Loucy (cell line): ENCODE measurements at regions not wholly inside any gene's neighbourhood (a gene's known extent, or its start where the extent isn't known, plus 50 kb on each side); places are given as distances from the start of the nearest gene placed in this dataset.
"Not testable (repeated sequence)": the region's sequence is repeated elsewhere in the genome, so short reads cannot be mapped to it uniquely, and the experiment has no call there.

ENCODE experiments used
- H2AFZ ChIP-seq: fragments of 200-600 bp; sonication (generic); 2 replicates; pipeline ENCODE4 v1.6.0; 2016; ENCODE audit warnings: antibody characterized with exemption, mild to moderate bottlenecking, low read length, moderate library complexity
- H3F3A ChIP-seq: fragments of 200-600 bp; 2 replicates; pipeline ENCODE4 v1.6.0; 2016; ENCODE audit warnings: antibody characterized with exemption, low read depth, mild to moderate bottlenecking
- H3K27me3 ChIP-seq: fragments of 200-600 bp; sonication (generic); 2 replicates; pipeline ENCODE4 v1.6.1; 2014; ENCODE audit warnings: low read length, mild to moderate bottlenecking; ENCODE audit not compliant: insufficient read depth, poor library complexity, severe bottlenecking
- H3K36me3 ChIP-seq: fragments of 200-600 bp; sonication (generic); 2 replicates; pipeline ENCODE4 v1.6.1; 2016; ENCODE audit warnings: low read length; ENCODE audit not compliant: insufficient read depth
- H3K4me1 ChIP-seq: fragments of 200-600 bp; sonication (generic); 2 replicates; pipeline ENCODE4 v1.5.1; 2014; ENCODE audit warnings: low read length, mild to moderate bottlenecking; ENCODE audit not compliant: insufficient read depth, poor library complexity, severe bottlenecking
- H3K4me2 ChIP-seq: fragments of 200-600 bp; sonication (generic); 2 replicates; pipeline ENCODE4 v1.6.0; 2014; ENCODE audit warnings: antibody characterized with exemption, low read length, low read depth, mild to moderate bottlenecking; ENCODE audit not compliant: poor library complexity, severe bottlenecking
- H3K4me3 ChIP-seq: fragments of 200-600 bp; sonication (generic); 2 replicates; pipeline ENCODE4 v1.5.1; 2014; ENCODE audit warnings: low read length, mild to moderate bottlenecking, mixed read lengths; ENCODE audit not compliant: poor library complexity, severe bottlenecking
- H3K79me2 ChIP-seq: fragments of 200-600 bp; sonication (generic); 2 replicates; pipeline ENCODE4 v1.6.1; 2014; ENCODE audit warnings: low read length; ENCODE audit not compliant: insufficient read depth
- H3K9ac ChIP-seq: fragments of 200-600 bp; sonication (generic); 2 replicates; pipeline ENCODE4 v1.6.0; 2014; ENCODE audit warnings: mild to moderate bottlenecking, low read depth, low read length, moderate library complexity; ENCODE audit not compliant: poor library complexity, severe bottlenecking
- H3K9me2 ChIP-seq: fragments of 200-600 bp; sonication (generic); replicated peaks from 2 replicates; pipeline ENCODE4 v1.6.1; 2016; ENCODE audit warnings: low read depth, low read length, mixed read lengths
- H3K9me3 ChIP-seq: fragments of 200-600 bp; sonication (generic); 2 replicates; pipeline ENCODE4 v1.6.1; 2014; ENCODE audit warnings: mild to moderate bottlenecking, antibody characterized with exemption, low read length, low read depth; ENCODE audit not compliant: insufficient read depth
- H4K20me1 ChIP-seq: fragments of 200-600 bp; sonication (generic); 2 replicates; pipeline ENCODE4 v1.6.0; 2014; ENCODE audit warnings: antibody characterized with exemption, low read length, mild to moderate bottlenecking; ENCODE audit not compliant: insufficient read depth, poor library complexity, severe bottlenecking
- CTCF ChIP-seq: fragments of 200-600 bp; sonication (generic); conservative IDR thresholded peaks from 2 replicates; pipeline ENCODE4 v1.5.1; 2014; ENCODE audit warnings: mild to moderate bottlenecking, antibody characterized with exemption, low read length
- EZH2phosphoT487 ChIP-seq: fragments of 200-600 bp; IDR thresholded peaks from 2 replicates; pipeline ENCODE4 v1.6.1; 2018; ENCODE audit warnings: antibody characterized with exemption, mild to moderate bottlenecking, moderate library complexity, borderline replicate concordance

GRCh38 chr14:53619691-53620231 lies 336.9 kb downstream of the BMP4 start:
- Histone ChIP-seq H2AFZ (no peak overlapping the region), H3K9me2 (no peaks in the 10 kb centered on the region), H3K9ac (no peak overlapping the region), H3K36me3 (no peaks in the 10 kb centered on the region), H3F3A (no peaks in the 10 kb centered on the region), H3K4me1 (no peaks in the 10 kb centered on the region), H3K4me2 (no peak overlapping the region), H3K4me3 (no peak overlapping the region), H4K20me1 (no peaks in the 10 kb centered on the region), H3K27me3 (no peaks in the 10 kb centered on the region), H3K79me2 (no peaks in the 10 kb centered on the region), H3K9me3 (no peaks in the 10 kb centered on the region)
- TF ChIP-seq EZH2phosphoT487 (no peak), CTCF (no peak)

GRCh38 chr14:53616536-53616935 lies 340.1 kb downstream of the BMP4 start:
- not testable (repeated sequence) for H3K9ac ChIP-seq, H3K4me2 ChIP-seq, H3K9me2 ChIP-seq, H4K20me1 ChIP-seq, H3F3A ChIP-seq, H3K79me2 ChIP-seq, H3K36me3 ChIP-seq, H3K9me3 ChIP-seq, H3K4me1 ChIP-seq, H3K27me3 ChIP-seq, H3K4me3 ChIP-seq, H2AFZ ChIP-seq

GRCh38 chr14:53615252-53615651 lies 341.4 kb downstream of the BMP4 start:
- H3K9me2 ChIP-seq = no peaks in the 10 kb centered on the region
- no peak overlapping the region for H3K4me2 ChIP-seq
- H2AFZ ChIP-seq = no peak overlapping the region
- no peaks in the 10 kb centered on the region for H3K27me3 ChIP-seq
- no peaks in the 10 kb centered on the region for H3F3A ChIP-seq
- H3K36me3 ChIP-seq = no peaks in the 10 kb centered on the region
- no peaks in the 10 kb centered on the region for H3K79me2 ChIP-seq
- no peaks in the 10 kb centered on the region for H4K20me1 ChIP-seq
- H3K4me3 ChIP-seq = no peak overlapping the region
- no peak overlapping the region for H3K9ac ChIP-seq
- no peak for TF ChIP-seq EZH2phosphoT487
- no peak for TF ChIP-seq CTCF
- no peaks in the 10 kb centered on the region for H3K9me3 ChIP-seq
- no peaks in the 10 kb centered on the region for H3K4me1 ChIP-seq
